CD4-positive, alpha-beta memory T cell (primary cell): ENCODE measurements at regions not wholly inside any gene's neighbourhood (a gene's known extent, or its start where the extent isn't known, plus 50 kb on each side); places are given as distances from the start of the nearest gene placed in this dataset.

Experiments
- CTCF ChIA-PET: fragments of 350-600 bp; sonication (Branson Sonifier 250); formaldehyde crosslinking; loops from one replicate; lab custom pipeline; 2021; ENCODE audit warnings: inconsistent platforms; ENCODE audit not compliant: partially characterized antibody; lab: Charles Lee
- POLR2A ChIA-PET: fragments of 350-600 bp; sonication (Branson Sonifier 250); formaldehyde crosslinking; loops from one replicate; lab custom pipeline; 2021; ENCODE audit not compliant: partially characterized antibody; lab: Charles Lee
- DNase-seq, 5 donors: peaks; one replicate each; pipeline versions ENCODE4 v3.0.0 to v3.0.0-alpha.2; 2020 to 2022; ENCODE audit warnings: mixed read lengths in 1 of 5
- H3K27ac ChIP-seq: one replicate; pipeline ENCODE4 v1.7.0; 2013; ENCODE audit warnings: low read depth, low read length
- H3K27me3 ChIP-seq: 2 replicates; pipeline ENCODE4 v1.7.0; 2013; ENCODE audit warnings: mild to moderate bottlenecking, low read length, moderate library complexity; ENCODE audit not compliant: insufficient read depth
- H3K36me3 ChIP-seq: 2 replicates; pipeline ENCODE4 v1.7.0; 2013; ENCODE audit warnings: mild to moderate bottlenecking, low read length, moderate library complexity; ENCODE audit not compliant: insufficient read depth
- H3K4me1 ChIP-seq: 2 replicates; pipeline ENCODE4 v1.7.0; 2013; ENCODE audit warnings: mild to moderate bottlenecking, low read length, moderate library complexity; ENCODE audit not compliant: insufficient read depth
- H3K4me3 ChIP-seq, 2 donors: one replicate each; pipeline ENCODE4 v1.7.0; 2013; ENCODE audit warnings: low read length in 2 of 2, mild to moderate bottlenecking in 1 of 2
- H3K9me3 ChIP-seq, 2 donors: one replicate each; pipeline ENCODE4 v1.7.0; 2013; ENCODE audit warnings: low read length in 2 of 2, control low read depth in 1 of 2; ENCODE audit not compliant: control insufficient read depth in 1 of 2
- H3K27ac Mint-ChIP-seq, 7 donors: one replicate each; pipeline ENCODE4 v1.8.0; 2020 to 2021; ENCODE audit warnings: mixed read lengths in 7 of 7, mild to moderate bottlenecking in 6 of 7, inconsistent platforms in 3 of 7, moderate library complexity in 3 of 7
- H3K27me3 Mint-ChIP-seq, 2 donors: one replicate each; pipeline ENCODE4 v1.8.0; 2020 to 2021; ENCODE audit warnings: mixed read lengths in 2 of 2
- H3K36me3 Mint-ChIP-seq, 2 donors: one replicate each; pipeline ENCODE4 v1.8.0; 2020 to 2021; ENCODE audit warnings: mixed read lengths in 2 of 2, inconsistent platforms in 1 of 2, mild to moderate bottlenecking in 1 of 2
- H3K4me1 Mint-ChIP-seq, 4 donors: one replicate each; pipeline ENCODE4 v1.8.0; 2020 to 2021; ENCODE audit warnings: mixed read lengths in 4 of 4, mild to moderate bottlenecking in 1 of 4
- H3K4me3 Mint-ChIP-seq, 8 donors: one replicate each; pipeline ENCODE4 v1.8.0; 2020 to 2021; ENCODE audit warnings: mixed read lengths in 8 of 8, mild to moderate bottlenecking in 7 of 8, moderate library complexity in 6 of 8, inconsistent platforms in 3 of 8
- H3K9me3 Mint-ChIP-seq, 8 donors: one replicate each; pipeline ENCODE4 v1.8.0; 2020 to 2021; ENCODE audit warnings: mixed read lengths in 8 of 8, mild to moderate bottlenecking in 5 of 8, inconsistent platforms in 3 of 8, moderate library complexity in 1 of 8
- intact Hi-C: fragments of 100-400 bp; cut with micrococcal nuclease; formaldehyde crosslinking; loops from one replicate; pipeline ENCODE4 v1.15.1; 2023

- Histone ChIP-seq H3K27me3 (no peaks in the 10 kb centered on the region), H3K4me3 (no peak overlapping the region), H3K4me1 (no peaks in the 10 kb centered on the region), H3K9me3 (no peaks in the 10 kb centered on the region), H3K36me3 (no peaks in the 10 kb centered on the region), H3K27ac (no peak overlapping the region)
- ChIA-PET POLR2A (no interaction called here), CTCF (interaction anchor here (0.6 to 7.6 kb wide), 35 partner anchors 10 to 1461 kb away, joined by 3 to 199 read pairs (median 5); no protein-coding TSS in a partner anchor)
- peak overlapping the region in 5 of 7 donors; percentile 10 to 44 (median 31) for H3K27ac Mint-ChIP-seq
- no peaks in the 10 kb centered on the region for H3K36me3 Mint-ChIP-seq
- peaks cover 5 to 7% (median 7%) of the 10 kb centered on the region in 4 donors for H3K4me1 Mint-ChIP-seq
- no peak overlapping the region for H3K4me3 Mint-ChIP-seq
- peak; percentile 71 to 79 (median 73) for DNase-seq
- no peaks in the 10 kb centered on the region for H3K27me3 Mint-ChIP-seq
- no peaks in the 10 kb centered on the region for H3K9me3 Mint-ChIP-seq
- intact Hi-C loops = loop anchor here (1.0 to 5.0 kb wide), 3 partner anchors 131 to 1464 kb away; no protein-coding TSS in a partner anchor
Observed at GRCh38 chr1:224513787-224514209, 79.2 kb upstream of the WDR26 start.

- intact Hi-C loops = no loop called here
- H3K27ac Mint-ChIP-seq = no peak overlapping the region
- H3K4me3 Mint-ChIP-seq = no peak overlapping the region
- Histone ChIP-seq H3K36me3 (no peaks in the 10 kb centered on the region), H3K4me3 (no peak overlapping the region), H3K27me3 (no peaks in the 10 kb centered on the region), H3K27ac (no peak overlapping the region), H3K4me1 (no peaks in the 10 kb centered on the region), H3K9me3 (no peaks in the 10 kb centered on the region)
- H3K27me3 Mint-ChIP-seq = no peaks in the 10 kb centered on the region
- CTCF ChIA-PET = interaction anchor here (4.4 to 7.6 kb wide), 4 partner anchors 7 to 407 kb away, joined by 43 to 199 read pairs (median 83); no protein-coding TSS in a partner anchor
- H3K4me1 Mint-ChIP-seq = peaks cover 5 to 7% (median 7%) of the 10 kb centered on the region in 4 donors
- no peak for DNase-seq
- no peaks in the 10 kb centered on the region for H3K9me3 Mint-ChIP-seq
- H3K36me3 Mint-ChIP-seq = no peaks in the 10 kb centered on the region
- POLR2A ChIA-PET = no interaction called here
Observed at GRCh38 chr1:224517171-224517570, 82.6 kb upstream of the WDR26 start.

- H3K4me1 Mint-ChIP-seq = peaks cover 5 to 6% (median 6%) of the 10 kb centered on the region in 4 donors
- no peak overlapping the region for H3K27ac Mint-ChIP-seq
- no peaks in the 10 kb centered on the region for H3K4me1 ChIP-seq
- no peaks in the 10 kb centered on the region for H3K36me3 ChIP-seq
- no peaks in the 10 kb centered on the region for H3K9me3 ChIP-seq
- no peak overlapping the region for H3K27ac ChIP-seq
- POLR2A ChIA-PET = no interaction called here
- H3K9me3 Mint-ChIP-seq = no peaks in the 10 kb centered on the region
- no peak overlapping the region for H3K4me3 ChIP-seq
- no peaks in the 10 kb centered on the region for H3K27me3 ChIP-seq
- intact Hi-C loops = no loop called here
- no peaks in the 10 kb centered on the region for H3K36me3 Mint-ChIP-seq
- no peak overlapping the region for H3K4me3 Mint-ChIP-seq
- no peak for DNase-seq
- CTCF ChIA-PET = interaction anchor here (0.6 kb wide), 1 partner anchor 1344 kb away, joined by 3 read pairs; no protein-coding TSS in a partner anchor
- H3K27me3 Mint-ChIP-seq = no peaks in the 10 kb centered on the region
Observed at GRCh38 chr1:224518528-224518927, 83.9 kb upstream of the WDR26 start.

DNA sequence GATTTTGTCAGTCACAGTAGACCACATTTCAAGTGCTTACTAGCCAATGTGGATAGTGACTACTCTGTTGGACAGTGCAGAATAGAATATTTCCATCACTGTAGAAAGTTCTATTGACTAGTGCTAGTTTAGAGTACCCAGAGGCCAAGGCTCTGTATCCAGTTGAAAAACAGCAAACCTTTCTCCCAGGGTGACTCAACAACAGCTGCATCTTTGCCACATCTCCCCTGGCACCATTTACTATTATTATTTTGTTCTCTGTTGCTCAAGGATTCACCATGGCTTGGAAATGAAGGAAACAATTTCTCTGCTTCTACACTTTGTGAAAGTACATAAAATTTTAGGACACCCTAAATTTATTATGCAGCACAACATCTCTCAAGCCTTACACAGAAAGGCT is 85.3 kb upstream of the WDR26 start:
- Histone ChIP-seq H3K36me3 (no peaks in the 10 kb centered on the region), H3K27ac (no peak overlapping the region), H3K4me3 (no peak overlapping the region), H3K9me3 (no peaks in the 10 kb centered on the region), H3K27me3 (no peaks in the 10 kb centered on the region), H3K4me1 (no peaks in the 10 kb centered on the region)
- no peaks in the 10 kb centered on the region for H3K9me3 Mint-ChIP-seq
- no peaks in the 10 kb centered on the region for H3K36me3 Mint-ChIP-seq
- H3K4me3 Mint-ChIP-seq = no peak overlapping the region
- H3K4me1 Mint-ChIP-seq = no peaks in the 10 kb centered on the region
- CTCF ChIA-PET = no interaction called here
- H3K27ac Mint-ChIP-seq = no peak overlapping the region
- no peaks in the 10 kb centered on the region for H3K27me3 Mint-ChIP-seq
- intact Hi-C loops = no loop called here
- POLR2A ChIA-PET = no interaction called here
- no peak for DNase-seq

GRCh38 chr1:224520808-224521207 is 86.2 kb upstream of the WDR26 start:
- no peaks in the 10 kb centered on the region for H3K4me1 Mint-ChIP-seq
- no peak for DNase-seq
- H3K4me3 Mint-ChIP-seq = no peak overlapping the region
- H3K27ac Mint-ChIP-seq = no peak overlapping the region
- H3K9me3 Mint-ChIP-seq = no peaks in the 10 kb centered on the region
- H3K4me1 ChIP-seq = no peaks in the 10 kb centered on the region
- H3K36me3 ChIP-seq = no peaks in the 10 kb centered on the region
- no peak overlapping the region for H3K4me3 ChIP-seq
- H3K27me3 ChIP-seq = no peaks in the 10 kb centered on the region
- ChIA-PET POLR2A (no interaction called here), CTCF (no interaction called here)
- H3K27me3 Mint-ChIP-seq = no peaks in the 10 kb centered on the region
- H3K36me3 Mint-ChIP-seq = no peaks in the 10 kb centered on the region
- H3K9me3 ChIP-seq = no peaks in the 10 kb centered on the region
- intact Hi-C loops = no loop called here
- no peak overlapping the region for H3K27ac ChIP-seq

DNA sequence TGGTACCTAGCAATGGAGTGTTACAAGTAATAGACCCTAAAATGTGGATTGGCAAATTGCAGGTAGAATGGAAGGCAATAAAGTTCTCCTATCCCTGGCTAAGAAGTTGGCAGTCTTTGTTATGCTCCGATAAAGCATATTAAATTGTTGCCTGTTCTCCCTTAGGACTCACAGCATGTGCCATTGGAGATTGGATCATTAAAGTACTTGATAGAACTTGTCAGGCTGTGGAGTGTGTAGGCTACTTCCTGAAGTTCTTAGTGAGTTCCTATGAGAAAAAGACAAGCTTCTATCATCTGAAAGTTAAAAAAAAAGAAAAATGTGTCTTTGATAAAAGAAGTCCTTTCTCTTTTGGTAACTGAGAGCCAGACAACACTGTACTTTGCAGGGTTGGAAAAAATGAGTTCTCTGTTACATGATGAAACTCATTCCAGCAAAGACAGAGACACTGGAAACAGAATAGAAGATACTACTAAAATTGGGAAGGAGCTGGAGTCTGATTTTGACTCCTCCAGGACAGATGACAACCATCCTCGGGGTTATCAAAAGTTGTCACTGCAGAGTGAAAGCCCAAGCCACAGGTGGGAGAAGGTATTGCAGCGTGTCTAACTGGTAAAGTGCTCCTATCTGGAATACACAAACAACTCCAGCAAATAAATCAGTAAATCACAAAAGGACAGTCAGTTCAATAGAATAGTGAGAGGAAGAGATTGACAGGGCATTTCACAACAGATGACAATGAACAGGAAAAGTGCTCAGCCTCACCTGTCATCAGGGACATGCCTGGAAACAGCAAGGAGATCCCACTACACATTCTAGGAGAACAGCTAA is 87.5 kb upstream of the WDR26 start:
- Mint-ChIP-seq H3K9me3 (no peaks in the 10 kb centered on the region), H3K27me3 (peaks cover 0 to 1% of the 10 kb centered on the region in 2 donors), H3K36me3 (no peaks in the 10 kb centered on the region), H3K4me1 (no peaks in the 10 kb centered on the region), H3K27ac (no peak overlapping the region), H3K4me3 (no peak overlapping the region)
- intact Hi-C loops = no loop called here
- H3K4me3 ChIP-seq = no peak overlapping the region
- no peak overlapping the region for H3K27ac ChIP-seq
- no peak for DNase-seq
- CTCF ChIA-PET = interaction anchor here (0.7 to 5.5 kb wide), 2 partner anchors 7 to 826 kb away, joined by 3 to 43 read pairs; no protein-coding TSS in a partner anchor
- no peaks in the 10 kb centered on the region for H3K36me3 ChIP-seq
- POLR2A ChIA-PET = no interaction called here
- no peaks in the 10 kb centered on the region for H3K27me3 ChIP-seq
- no peaks in the 10 kb centered on the region for H3K9me3 ChIP-seq
- no peaks in the 10 kb centered on the region for H3K4me1 ChIP-seq

DNA sequence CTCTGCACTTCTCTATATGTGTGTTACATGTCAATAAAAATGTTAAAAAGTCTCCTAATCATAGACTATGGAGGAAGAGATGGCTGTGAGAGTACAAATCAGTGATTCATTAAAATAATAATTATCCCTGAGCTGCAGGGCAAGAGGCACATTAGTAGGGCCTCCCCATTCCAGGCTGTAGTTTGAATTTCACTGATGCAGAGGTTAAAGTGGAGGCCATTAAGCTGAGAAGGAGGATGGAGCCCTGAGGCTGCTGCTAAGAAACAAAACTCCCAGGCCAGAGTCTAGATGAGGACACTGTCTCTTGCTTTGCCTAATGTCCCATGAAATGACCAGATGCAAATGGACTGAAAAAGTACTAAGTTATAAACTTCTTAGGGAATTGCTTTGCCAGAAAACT is 89.1 kb upstream of the WDR26 start:
- H3K27me3 Mint-ChIP-seq = peaks cover 0 to 1% of the 10 kb centered on the region in 2 donors
- H3K4me3 ChIP-seq = no peak overlapping the region
- POLR2A ChIA-PET = no interaction called here
- CTCF ChIA-PET = interaction anchor here (2.2 to 5.5 kb wide), 2 partner anchors 9 to 399 kb away, joined by 5 to 43 read pairs; no protein-coding TSS in a partner anchor
- DNase-seq = no peak
- H3K27ac ChIP-seq = no peak overlapping the region
- no peaks in the 10 kb centered on the region for H3K36me3 ChIP-seq
- H3K36me3 Mint-ChIP-seq = no peaks in the 10 kb centered on the region
- intact Hi-C loops = no loop called here
- no peaks in the 10 kb centered on the region for H3K9me3 ChIP-seq
- H3K27me3 ChIP-seq = no peaks in the 10 kb centered on the region
- no peaks in the 10 kb centered on the region for H3K9me3 Mint-ChIP-seq
- H3K27ac Mint-ChIP-seq = peak overlapping the region in 1 of 7 donors; percentile 0
- H3K4me1 Mint-ChIP-seq = no peaks in the 10 kb centered on the region
- no peaks in the 10 kb centered on the region for H3K4me1 ChIP-seq
- H3K4me3 Mint-ChIP-seq = no peak overlapping the region
